Uterus (tissue), 2 donors: ENCODE measurements at regions not wholly inside any gene's neighbourhood (a gene's known extent, or its start where the extent isn't known, plus 50 kb on each side); places are given as distances from the start of the nearest gene placed in this dataset.
"Not testable (repeated sequence)": the region's sequence is repeated elsewhere in the genome, so short reads cannot be mapped to it uniquely, and the experiment has no call there.

Experiments used
- CTCF ChIP-seq, 4 experiments: fragments of 200-600 bp in 2 of 4; fragments of 450-650 bp in 2 of 4; sonication (generic) in 2 of 4; IDR thresholded peaks; one replicate each; pipeline ENCODE4 v1.5.1; 2016 to 2019; ENCODE audit warnings: antibody characterized with exemption in 4 of 4, mild to moderate bottlenecking in 2 of 4, moderate library complexity in 1 of 4
- POLR2A ChIP-seq, 2 donors: fragments of 450-650 bp; IDR thresholded peaks; one replicate each; pipeline ENCODE4 v1.6.1; 2016; ENCODE audit warnings: antibody characterized with exemption in 2 of 2, mild to moderate bottlenecking in 1 of 2, moderate library complexity in 1 of 2

- TF ChIP-seq CTCF, POLR2A (IDR thresholded peaks at IDR 0.05): not testable (repeated sequence)
Measured at GRCh38 chr2:111373989-111374388, 253.3 kb downstream of the BCL2L11 start.
